Astrocyte of the cerebellum (primary cell): ENCODE measurements at regions not wholly inside any gene's neighbourhood (a gene's known extent, or its start where the extent isn't known, plus 50 kb on each side); places are given as distances from the start of the nearest gene placed in this dataset.

ENCODE experiments used
- DNase-seq: peaks from one replicate; pipeline ENCODE4 v3.0.0-alpha.2; 2011; ENCODE audit warnings: low read depth
- H3K4me3 ChIP-seq: 2 replicates; pipeline ENCODE4 v1.5.1; 2011; ENCODE audit warnings: mild to moderate bottlenecking, low read depth, low read length, moderate library complexity
- CTCF ChIP-seq: IDR thresholded peaks from 2 replicates; pipeline ENCODE4 v1.5.1; 2012; ENCODE audit warnings: low read length, low read depth, moderate library complexity, mild to moderate bottlenecking; ENCODE audit errors: missing control alignments
- in situ Hi-C: cut with HindIII; loops from 2 replicates; pipeline ENCODE4 v1.10.0; 2017; ENCODE audit warnings: low sequenced_read_pairs

GRCh38 chr11:62073061-62073460 is 50.8 kb upstream of the INCENP start:
- in situ Hi-C loops, result loop anchor here (5.0 kb wide), 2 partner anchors 71 to 161 kb away; no protein-coding TSS in a partner anchor
- TF ChIP-seq CTCF, result no peak

GRCh38 chr11:62071408-62071807 is 52.4 kb upstream of the INCENP start:
- no peak overlapping the region for H3K4me3 ChIP-seq
- no peak for TF ChIP-seq CTCF
- DNase-seq, result no peak
- in situ Hi-C loops, result loop anchor here (5.0 kb wide), 2 partner anchors 69 to 159 kb away; no protein-coding TSS in a partner anchor

More at GRCh38 chr11:62073061-62073460, 50.8 kb upstream of the INCENP start:
- no peak for DNase-seq
- H3K4me3 ChIP-seq, result no peak overlapping the region

GRCh38 chr11:62069986-62070919 is 53.6 kb upstream of the INCENP start:
- H3K4me3 ChIP-seq, result no peak overlapping the region
- no peak for DNase-seq
- no peak for TF ChIP-seq CTCF
- in situ Hi-C loops, result loop anchor here (5.0 kb wide), 2 partner anchors 68 to 158 kb away; no protein-coding TSS in a partner anchor

- no peak for TF ChIP-seq CTCF
- no peak overlapping the region for H3K4me3 ChIP-seq
- no peak for DNase-seq
- in situ Hi-C loops, result no loop called here
Measured at GRCh38 chr11:62069374-62069773, 54.4 kb upstream of the INCENP start.

GRCh38 chr11:62068730-62069129 is 55.1 kb upstream of the INCENP start:
- TF ChIP-seq CTCF, result no peak
- in situ Hi-C loops, result no loop called here
- no peak for DNase-seq
- H3K4me3 ChIP-seq, result no peak overlapping the region

GRCh38 chr11:62067741-62068140 is 56.1 kb upstream of the INCENP start:
- DNase-seq, result no peak
- in situ Hi-C loops, result no loop called here
- TF ChIP-seq CTCF, result no peak
- H3K4me3 ChIP-seq, result no peak overlapping the region
